Smooth muscle cell (in vitro differentiated cells): ENCODE measurements at regions not wholly inside any gene's neighbourhood (a gene's known extent, or its start where the extent isn't known, plus 50 kb on each side); places are given as distances from the start of the nearest gene placed in this dataset.
"Not testable (repeated sequence)": the region's sequence is repeated elsewhere in the genome, so short reads cannot be mapped to it uniquely, and the experiment has no call there.

Experiments
- DNase-seq: peaks from one replicate; lab custom pipeline; 2025; ENCODE audit not compliant: unreplicated experiment; lab: John Stamatoyannopoulos, UW
- H2AFZ ChIP-seq: fragments of 200-600 bp; sonication (generic); 2 replicates; pipeline ENCODE4 v1.6.0; 2016; ENCODE audit warnings: antibody characterized with exemption, low read depth, mild to moderate bottlenecking
- H3F3A ChIP-seq: fragments of 200-600 bp; sonication (generic); 2 replicates; pipeline ENCODE4 v1.6.0; 2017; ENCODE audit warnings: antibody characterized with exemption, low read depth
- H3K27ac ChIP-seq: fragments of 200-600 bp; sonication (generic); 2 replicates; pipeline ENCODE4 v1.5.1; 2016; ENCODE audit warnings: low read depth, mild to moderate bottlenecking
- H3K27me3 ChIP-seq: fragments of 200-600 bp; sonication (generic); 2 replicates; pipeline ENCODE4 v1.6.1; 2016; ENCODE audit warnings: low read depth, mild to moderate bottlenecking
- H3K36me3 ChIP-seq: fragments of 200-600 bp; sonication (generic); 2 replicates; pipeline ENCODE4 v1.5.1; 2016; ENCODE audit warnings: low read depth
- H3K4me1 ChIP-seq: fragments of 200-600 bp; sonication (generic); 2 replicates; pipeline ENCODE4 v1.5.1; 2016; ENCODE audit warnings: low read depth
- H3K4me2 ChIP-seq: fragments of 200-600 bp; sonication (generic); 2 replicates; pipeline ENCODE4 v1.6.0; 2016; ENCODE audit warnings: mild to moderate bottlenecking
- H3K4me3 ChIP-seq: fragments of 200-600 bp; sonication (generic); 2 replicates; pipeline ENCODE4 v1.5.1; 2016; ENCODE audit warnings: mild to moderate bottlenecking
- H3K79me2 ChIP-seq: fragments of 200-600 bp; sonication (generic); 2 replicates; pipeline ENCODE4 v1.6.0; 2016; ENCODE audit warnings: low read depth, mild to moderate bottlenecking
- H3K9ac ChIP-seq: fragments of 200-600 bp; sonication (generic); 2 replicates; pipeline ENCODE4 v1.6.0; 2016; ENCODE audit warnings: low read depth
- H3K9me3 ChIP-seq: fragments of 200-600 bp; sonication (generic); replicated peaks from 2 replicates; pipeline ENCODE4 v1.5.1; 2016; ENCODE audit warnings: low read depth
- H4K20me1 ChIP-seq: fragments of 200-600 bp; sonication (generic); 2 replicates; pipeline ENCODE4 v1.6.0; 2016; ENCODE audit warnings: low read depth
- WGBS: methylation state at CpG from one replicate; pipeline ENCODE4 v1.1.7; 2016; ENCODE audit warnings: low lambda C conversion rate; 5-methylcytosine and 5-hydroxymethylcytosine counted together
- TF ChIP-seq, protein P1 (sequence below): fragments of 200-600 bp; sonication (generic); IDR thresholded peaks from 2 replicates; pipeline ENCODE4 v1.5.1; 2017; ENCODE audit warnings: borderline replicate concordance, mild to moderate bottlenecking, antibody characterized with exemption; ENCODE audit not compliant: insufficient read depth, poor library complexity, severe bottlenecking

GRCh38 chr5:92283521-92283920 lies 900.4 kb upstream of the ARRDC3 start:
- H3K36me3 ChIP-seq: no peaks in the 10 kb centered on the region

DNA sequence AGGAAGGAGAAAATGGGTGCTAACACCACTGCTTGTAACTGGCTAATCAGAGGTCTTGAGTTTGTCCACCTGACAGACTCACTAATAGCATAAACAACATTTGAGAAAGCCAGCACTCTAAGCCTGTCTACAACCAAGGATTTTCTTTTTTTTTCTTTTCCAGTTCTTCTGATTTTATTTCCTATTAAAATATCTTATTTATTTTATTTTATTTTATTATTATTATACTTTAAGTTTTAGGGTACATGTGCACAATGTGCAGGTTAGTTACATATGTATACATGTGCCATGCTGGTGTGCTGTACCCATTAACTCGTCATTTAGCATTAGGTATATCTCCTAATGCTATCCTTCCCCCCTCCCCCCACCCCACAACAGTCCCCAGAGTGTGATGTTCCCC lies 888.6 kb upstream of the ARRDC3 start:
- H3K9ac ChIP-seq, H2AFZ ChIP-seq, H3K36me3 ChIP-seq, DNase-seq, H3K27ac ChIP-seq, H3K4me2 ChIP-seq, H3K4me3 ChIP-seq, H3F3A ChIP-seq, H3K9me3 ChIP-seq, H4K20me1 ChIP-seq, H3K4me1 ChIP-seq, H3K79me2 ChIP-seq, H3K27me3 ChIP-seq: not testable (repeated sequence)
- 67% methylated on average over 1 of the region's 1 CpG for WGBS

More at GRCh38 chr5:92283521-92283920, 900.4 kb upstream of the ARRDC3 start:
- no peak overlapping the region for H3K4me2 ChIP-seq
- H3F3A ChIP-seq: no peaks in the 10 kb centered on the region
- H3K27me3 ChIP-seq: no peaks in the 10 kb centered on the region
- no peaks in the 10 kb centered on the region for H4K20me1 ChIP-seq
- no peaks in the 10 kb centered on the region for H3K4me1 ChIP-seq
- no peaks in the 10 kb centered on the region for H3K79me2 ChIP-seq
- no peak overlapping the region for H3K4me3 ChIP-seq
- H3K9me3 ChIP-seq: no peaks in the 10 kb centered on the region
- H3K27ac ChIP-seq: no peak overlapping the region
- WGBS: 75% methylated on average over 2 of the region's 2 CpGs
- no peak for DNase-seq
- H2AFZ ChIP-seq: no peak overlapping the region
- TF ChIP-seq, protein P1, sequence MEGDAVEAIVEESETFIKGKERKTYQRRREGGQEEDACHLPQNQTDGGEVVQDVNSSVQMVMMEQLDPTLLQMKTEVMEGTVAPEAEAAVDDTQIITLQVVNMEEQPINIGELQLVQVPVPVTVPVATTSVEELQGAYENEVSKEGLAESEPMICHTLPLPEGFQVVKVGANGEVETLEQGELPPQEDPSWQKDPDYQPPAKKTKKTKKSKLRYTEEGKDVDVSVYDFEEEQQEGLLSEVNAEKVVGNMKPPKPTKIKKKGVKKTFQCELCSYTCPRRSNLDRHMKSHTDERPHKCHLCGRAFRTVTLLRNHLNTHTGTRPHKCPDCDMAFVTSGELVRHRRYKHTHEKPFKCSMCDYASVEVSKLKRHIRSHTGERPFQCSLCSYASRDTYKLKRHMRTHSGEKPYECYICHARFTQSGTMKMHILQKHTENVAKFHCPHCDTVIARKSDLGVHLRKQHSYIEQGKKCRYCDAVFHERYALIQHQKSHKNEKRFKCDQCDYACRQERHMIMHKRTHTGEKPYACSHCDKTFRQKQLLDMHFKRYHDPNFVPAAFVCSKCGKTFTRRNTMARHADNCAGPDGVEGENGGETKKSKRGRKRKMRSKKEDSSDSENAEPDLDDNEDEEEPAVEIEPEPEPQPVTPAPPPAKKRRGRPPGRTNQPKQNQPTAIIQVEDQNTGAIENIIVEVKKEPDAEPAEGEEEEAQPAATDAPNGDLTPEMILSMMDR: no peak
- no peak overlapping the region for H3K9ac ChIP-seq

DNA sequence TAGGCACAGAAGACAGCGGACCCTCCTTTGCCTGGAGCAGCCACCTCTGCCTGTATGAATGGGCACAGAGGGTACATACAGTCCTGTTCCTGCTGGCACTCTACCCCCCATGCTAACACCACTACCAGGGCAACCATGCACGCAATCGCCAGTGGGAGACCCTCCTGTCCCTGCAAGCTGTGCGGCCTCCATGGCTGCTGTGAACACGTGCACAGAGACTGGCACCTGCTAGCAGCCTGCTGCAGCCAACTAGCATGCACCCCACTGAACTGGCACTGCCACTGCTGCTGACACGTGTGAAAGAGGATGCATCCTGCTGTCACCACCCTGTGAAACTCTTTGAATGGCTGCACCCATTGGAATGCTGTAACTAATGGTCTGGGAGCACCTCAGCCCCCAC lies 885.2 kb upstream of the ARRDC3 start:
- Histone ChIP-seq H3K79me2 (no peaks in the 10 kb centered on the region), H3K36me3 (no peaks in the 10 kb centered on the region), H3K4me2 (no peak overlapping the region), H3F3A (no peaks in the 10 kb centered on the region), H3K9me3 (no peaks in the 10 kb centered on the region), H2AFZ (no peak overlapping the region), H3K4me1 (no peaks in the 10 kb centered on the region), H3K27me3 (no peaks in the 10 kb centered on the region), H3K27ac (no peak overlapping the region), H3K9ac (no peak overlapping the region), H4K20me1 (no peaks in the 10 kb centered on the region), H3K4me3 (no peak overlapping the region)
- DNase-seq: no peak
- 95% methylated on average over 6 of the region's 6 CpGs for WGBS
- TF ChIP-seq, protein P1: no peak

DNA sequence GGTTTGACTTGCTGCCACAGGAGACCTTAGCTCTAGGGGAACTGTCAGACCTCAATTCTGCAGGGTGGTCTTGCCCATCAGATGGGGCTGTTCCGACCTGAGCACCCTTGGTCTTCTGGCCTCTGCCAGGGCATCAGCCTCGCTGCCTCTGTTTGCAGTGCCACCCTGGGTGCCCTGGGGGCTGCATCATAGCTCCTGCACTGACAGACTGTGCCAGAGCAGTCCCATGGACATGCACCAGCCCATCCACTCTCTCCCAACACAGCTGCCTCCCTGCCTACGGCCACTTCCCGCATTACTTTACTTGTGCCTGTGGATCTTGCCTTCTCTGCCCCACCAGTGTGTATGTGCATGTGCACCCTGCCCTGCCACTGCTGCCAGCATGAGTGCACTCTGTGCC lies 884.7 kb upstream of the ARRDC3 start:
- Histone ChIP-seq H4K20me1 (no peaks in the 10 kb centered on the region), H3K9me3 (no peaks in the 10 kb centered on the region), H3K4me3 (no peak overlapping the region), H2AFZ (no peak overlapping the region), H3K27ac (no peak overlapping the region), H3F3A (no peaks in the 10 kb centered on the region), H3K4me1 (no peaks in the 10 kb centered on the region), H3K27me3 (no peaks in the 10 kb centered on the region), H3K4me2 (no peak overlapping the region), H3K79me2 (no peaks in the 10 kb centered on the region), H3K36me3 (no peaks in the 10 kb centered on the region), H3K9ac (no peak overlapping the region)
- no peak for DNase-seq
- WGBS: 88% methylated on average over 4 of the region's 4 CpGs
- TF ChIP-seq, protein P1: no peak
